Gastroesophageal sphincter (tissue), 4 donors: ENCODE measurements at regions not wholly inside any gene's neighbourhood (a gene's known extent, or its start where the extent isn't known, plus 50 kb on each side); places are given as distances from the start of the nearest gene placed in this dataset.

Experiments used
- ATAC-seq: fragments of 150-250 bp; one replicate; pipeline ENCODE4 v1.9.1; 2016; ENCODE audit warnings: mild to moderate bottlenecking, moderate library complexity
- H3K27ac ChIP-seq, 4 donors: fragments of 200-600 bp; sonication (generic) in 3 of 4; 1 replicate in 3 of 4; 2 replicates in 1 of 4; pipeline ENCODE4 v1.5.1; 2016 to 2019
- H3K27me3 ChIP-seq: fragments of 200-600 bp; sonication (generic); one replicate; pipeline ENCODE4 v1.5.1; 2019
- H3K36me3 ChIP-seq, 2 donors: fragments of 200-600 bp; sonication (generic); one replicate each; pipeline ENCODE4 v1.5.1; 2019; ENCODE audit warnings: control low read depth in 1 of 2
- H3K4me1 ChIP-seq, 3 donors: fragments of 200-600 bp; sonication (generic); 1 replicate in 2 of 3; 2 replicates in 1 of 3; pipeline ENCODE4 v1.5.1; 2016 to 2019; ENCODE audit warnings: control low read depth in 2 of 3
- H3K4me3 ChIP-seq, 2 donors: fragments of 200-600 bp; sonication (generic); one replicate each; pipeline ENCODE4 v1.5.1; 2019; ENCODE audit warnings: mild to moderate bottlenecking in 1 of 2, moderate library complexity in 1 of 2
- H3K9me3 ChIP-seq, 3 donors: fragments of 200-600 bp; sonication (generic); one replicate each; pipeline ENCODE4 v1.5.1; 2017 to 2019; ENCODE audit warnings: control low read depth in 2 of 3
- CTCF ChIP-seq, 4 experiments: fragments of 200-600 bp in 2 of 4; fragments of 450-650 bp in 2 of 4; sonication (generic) in 1 of 4; IDR thresholded peaks; one replicate each; pipeline ENCODE4 v1.5.1; 2017 to 2019; ENCODE audit warnings: antibody characterized with exemption in 4 of 4, mild to moderate bottlenecking in 2 of 4, moderate library complexity in 2 of 4
- EP300 ChIP-seq: sonication (generic); formaldehyde crosslinking; IDR thresholded peaks from one replicate; pipeline ENCODE4 v1.6.1; 2017; ENCODE audit warnings: antibody characterized with exemption, mild to moderate bottlenecking
- POLR2A ChIP-seq, 2 donors: fragments of 450-650 bp; IDR thresholded peaks; one replicate each; pipeline ENCODE4 v1.6.1; 2017; ENCODE audit warnings: antibody characterized with exemption in 2 of 2, mild to moderate bottlenecking in 2 of 2, moderate library complexity in 1 of 2
- POLR2AphosphoS5 ChIP-seq: sonication (generic); formaldehyde crosslinking; IDR thresholded peaks from one replicate; pipeline ENCODE4 v1.6.1; 2017; ENCODE audit warnings: antibody characterized with exemption
- WGBS, 2 donors: methylation state at CpG; one replicate each; pipeline ENCODE4 v1.1.5; 2018; ENCODE audit warnings: low coverage in 1 of 2; 5-methylcytosine and 5-hydroxymethylcytosine counted together

GRCh38 chr12:84043355-84043754 lies 869.2 kb downstream of the SLC6A15 start:
- Histone ChIP-seq H3K4me3 (no peak overlapping the region), H3K36me3 (no peaks in the 10 kb centered on the region), H3K27me3 (no peaks in the 10 kb centered on the region), H3K27ac (no peak overlapping the region), H3K9me3 (no peaks in the 10 kb centered on the region), H3K4me1 (no peaks in the 10 kb centered on the region)
- WGBS, 2 donors: 100% methylated on average over 1 of the region's 4 CpGs; no CpG with 5 or more reads in 1 of the 2 donors
- TF ChIP-seq CTCF (IDR thresholded peaks at IDR 0.05) (no peak), POLR2AphosphoS5 (no peak), POLR2A (IDR thresholded peaks at IDR 0.05) (no peak), EP300 (no peak)
- ATAC-seq: no peak

GRCh38 chr12:84038242-84038641 lies 874.4 kb downstream of the SLC6A15 start:
- no peaks in the 10 kb centered on the region for H3K27me3 ChIP-seq
- H3K27ac ChIP-seq: no peak overlapping the region
- H3K36me3 ChIP-seq: no peaks in the 10 kb centered on the region
- TF ChIP-seq POLR2A (IDR thresholded peaks at IDR 0.05): no peak
- TF ChIP-seq POLR2AphosphoS5: no peak
- no peak for TF ChIP-seq CTCF (IDR thresholded peaks at IDR 0.05)
- no peak for TF ChIP-seq EP300
- H3K4me1 ChIP-seq: no peaks in the 10 kb centered on the region
- WGBS, 2 donors: 73 to 100% methylated on average over 3 to 8 of the region's 9 CpGs
- ATAC-seq: no peak
- H3K9me3 ChIP-seq: peaks cover 0 to 2% (median 0%) of the 10 kb centered on the region in 3 donors
- H3K4me3 ChIP-seq: no peak overlapping the region

DNA sequence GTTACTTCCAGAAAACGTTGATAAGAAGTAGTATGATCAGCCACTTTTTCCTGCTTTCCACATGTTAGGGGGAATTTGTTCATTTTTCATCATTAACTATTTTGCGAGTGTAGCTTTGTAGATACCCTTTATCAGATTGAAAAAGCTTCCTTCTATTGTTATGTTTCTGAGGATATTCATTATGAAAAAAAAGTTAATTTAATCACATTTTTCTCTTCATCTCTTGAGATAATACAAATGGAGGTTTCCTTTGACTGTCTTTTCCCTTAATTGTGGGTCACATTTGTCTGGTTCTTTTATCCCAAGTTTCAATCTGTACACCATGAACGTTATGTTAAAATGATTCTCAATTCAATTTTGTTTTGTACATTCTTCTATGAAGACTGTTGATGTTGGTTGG lies 875.7 kb downstream of the SLC6A15 start:
- 47 to 60% methylated on average over 3 of the region's 3 CpGs for WGBS, 2 donors
- H3K9me3 ChIP-seq: peaks cover 0 to 12% (median 0%) of the 10 kb centered on the region in 3 donors
- TF ChIP-seq POLR2A (IDR thresholded peaks at IDR 0.05) (no peak), POLR2AphosphoS5 (no peak), CTCF (IDR thresholded peaks at IDR 0.05) (no peak), EP300 (no peak)
- no peaks in the 10 kb centered on the region for H3K27me3 ChIP-seq
- H3K27ac ChIP-seq: no peak overlapping the region
- no peak for ATAC-seq
- no peak overlapping the region for H3K4me3 ChIP-seq
- no peaks in the 10 kb centered on the region for H3K4me1 ChIP-seq
- H3K36me3 ChIP-seq: no peaks in the 10 kb centered on the region

DNA sequence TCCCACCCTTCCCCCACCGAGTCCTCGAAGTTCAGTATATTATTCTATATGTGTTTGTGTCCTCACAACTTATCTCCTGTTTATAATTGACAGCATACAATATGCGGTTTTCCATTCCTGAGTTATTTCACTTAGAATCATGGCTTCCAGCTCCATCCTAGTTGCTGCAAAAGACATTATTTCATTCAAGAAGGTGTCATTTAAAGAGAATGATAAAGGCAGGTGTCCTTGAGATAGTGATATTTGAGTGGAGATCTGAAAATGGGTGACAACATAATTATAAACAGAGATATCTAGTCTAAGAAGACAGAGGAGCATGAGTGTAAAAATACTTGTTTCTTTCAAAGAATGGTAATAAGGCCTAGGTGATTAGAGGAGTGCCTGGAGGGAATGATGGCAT lies 876.8 kb downstream of the SLC6A15 start:
- no peaks in the 10 kb centered on the region for H3K27me3 ChIP-seq
- TF ChIP-seq CTCF (IDR thresholded peaks at IDR 0.05): no peak
- TF ChIP-seq EP300: no peak
- no peak for TF ChIP-seq POLR2A (IDR thresholded peaks at IDR 0.05)
- no peak for TF ChIP-seq POLR2AphosphoS5
- ATAC-seq: no peak
- H3K27ac ChIP-seq: no peak overlapping the region
- H3K36me3 ChIP-seq: no peaks in the 10 kb centered on the region
- H3K4me3 ChIP-seq: no peak overlapping the region
- H3K4me1 ChIP-seq: no peaks in the 10 kb centered on the region
- 78 to 80% methylated on average over 3 of the region's 3 CpGs for WGBS, 2 donors
- peaks cover 0 to 12% (median 0%) of the 10 kb centered on the region in 3 donors for H3K9me3 ChIP-seq

GRCh38 chr12:84034871-84035270 lies 877.7 kb downstream of the SLC6A15 start:
- peaks cover 0 to 12% (median 0%) of the 10 kb centered on the region in 3 donors for H3K9me3 ChIP-seq
- no peak for ATAC-seq
- WGBS, 2 donors: 9 to 10% methylated on average over 2 of the region's 2 CpGs
- no peaks in the 10 kb centered on the region for H3K27me3 ChIP-seq
- no peak overlapping the region for H3K27ac ChIP-seq
- TF ChIP-seq EP300: no peak
- no peak overlapping the region for H3K4me3 ChIP-seq
- H3K4me1 ChIP-seq: no peaks in the 10 kb centered on the region
- H3K36me3 ChIP-seq: no peaks in the 10 kb centered on the region
